ENCODE measurements at regions not wholly inside any gene's neighbourhood (a gene's known extent, or its start where the extent isn't known, plus 50 kb on each side); places are given as distances from the start of the nearest gene placed in this dataset.

DNA sequence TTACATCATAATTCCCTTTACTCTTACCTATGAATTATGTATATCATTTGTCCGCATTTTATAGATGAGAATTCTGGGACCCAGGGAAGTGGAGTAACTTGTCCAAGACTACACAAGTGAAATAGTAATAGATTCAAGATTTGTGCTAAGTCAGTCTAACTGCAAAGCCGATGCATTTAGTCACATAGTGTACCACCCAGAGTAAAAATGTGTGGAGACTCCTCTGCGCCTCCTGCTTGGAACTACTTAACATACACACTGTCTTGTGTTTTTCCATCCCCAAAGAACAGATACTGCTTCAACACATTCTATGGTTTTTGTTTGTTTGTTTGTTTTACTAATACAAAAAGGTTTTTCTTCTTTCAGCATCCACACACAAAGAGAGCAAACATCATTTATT, 729.8 kb downstream of the PRELID2 start:
- DNase-seq (ENCODE audit: low read depth): no peak
- no peak for TF ChIP-seq CTCF (IDR thresholded peaks at IDR 0.05; ENCODE audit: control insufficient read depth, insufficient read depth, low read depth, low read length, missing control alignments)

GRCh38 chr5:145104106-145104505, 731.0 kb downstream of the PRELID2 start:
- H3K4me3 ChIP-seq (ENCODE audit: control insufficient read depth, low read depth, low read length): no peak overlapping the region
- no peak for DNase-seq (ENCODE audit: low read depth)
- TF ChIP-seq CTCF (IDR thresholded peaks at IDR 0.05; ENCODE audit: control insufficient read depth, insufficient read depth, low read depth, low read length, missing control alignments): no peak

More for the DNA sequence above, 729.8 kb downstream of the PRELID2 start:
- no peak overlapping the region for H3K4me3 ChIP-seq (ENCODE audit: control insufficient read depth, low read depth, low read length)

DNA sequence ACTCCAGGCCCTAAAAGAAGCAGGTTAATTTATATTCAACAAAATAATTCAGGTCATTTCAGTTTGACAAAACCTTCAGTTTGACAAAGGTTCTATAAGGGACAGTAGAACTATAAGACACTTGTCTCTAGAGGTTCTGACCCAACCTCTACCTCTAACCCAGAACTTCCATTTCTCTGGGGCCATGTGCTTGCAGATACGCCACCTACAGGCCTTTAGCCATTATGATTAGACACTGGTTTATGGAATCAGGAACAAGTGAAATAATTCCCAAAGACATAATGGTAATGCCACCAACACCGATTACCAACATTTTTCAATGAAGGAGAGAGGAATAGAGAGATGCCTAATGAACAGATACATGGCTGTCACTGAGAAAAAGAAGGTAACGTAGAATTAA, 733.9 kb downstream of the PRELID2 start:
- no peak for DNase-seq (ENCODE audit: low read depth)
- TF ChIP-seq CTCF (IDR thresholded peaks at IDR 0.05; ENCODE audit: control insufficient read depth, insufficient read depth, low read depth, low read length, missing control alignments): peak; percentile 21
- H3K4me3 ChIP-seq (ENCODE audit: control insufficient read depth, low read depth, low read length): no peak overlapping the region

DNA sequence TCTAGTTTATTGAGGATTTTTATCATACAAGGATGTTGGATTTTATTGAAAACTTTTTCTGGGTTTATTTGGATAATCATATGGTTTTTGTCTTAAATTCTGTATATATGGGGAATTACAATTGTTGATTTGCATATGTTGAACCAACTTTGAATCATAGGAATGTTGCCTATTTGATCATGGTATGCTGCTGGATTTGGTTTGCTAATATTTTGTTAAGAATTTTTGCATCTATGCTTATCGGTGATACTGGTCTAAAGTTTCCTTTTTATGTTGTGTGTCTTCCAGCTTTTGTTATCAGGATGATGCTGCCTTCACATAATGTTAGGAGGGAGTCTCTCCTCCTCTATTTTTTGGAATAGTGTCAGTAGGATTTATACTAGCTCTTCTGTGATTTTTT, 745.0 kb downstream of the PRELID2 start:
- no peak for TF ChIP-seq CTCF (IDR thresholded peaks at IDR 0.05; ENCODE audit: control insufficient read depth, insufficient read depth, low read depth, low read length, missing control alignments)
- no peak for DNase-seq (ENCODE audit: low read depth)

GRCh38 chr5:145084834-145085233, 750.3 kb downstream of the PRELID2 start:
- DNase-seq (ENCODE audit: low read depth): no peak
- no peak overlapping the region for H3K4me3 ChIP-seq (ENCODE audit: control insufficient read depth, low read depth, low read length)
- TF ChIP-seq CTCF (IDR thresholded peaks at IDR 0.05; ENCODE audit: control insufficient read depth, insufficient read depth, low read depth, low read length, missing control alignments): no peak

More for the DNA sequence above, 745.0 kb downstream of the PRELID2 start:
- H3K4me3 ChIP-seq (ENCODE audit: control insufficient read depth, low read depth, low read length): no peak overlapping the region

DNA sequence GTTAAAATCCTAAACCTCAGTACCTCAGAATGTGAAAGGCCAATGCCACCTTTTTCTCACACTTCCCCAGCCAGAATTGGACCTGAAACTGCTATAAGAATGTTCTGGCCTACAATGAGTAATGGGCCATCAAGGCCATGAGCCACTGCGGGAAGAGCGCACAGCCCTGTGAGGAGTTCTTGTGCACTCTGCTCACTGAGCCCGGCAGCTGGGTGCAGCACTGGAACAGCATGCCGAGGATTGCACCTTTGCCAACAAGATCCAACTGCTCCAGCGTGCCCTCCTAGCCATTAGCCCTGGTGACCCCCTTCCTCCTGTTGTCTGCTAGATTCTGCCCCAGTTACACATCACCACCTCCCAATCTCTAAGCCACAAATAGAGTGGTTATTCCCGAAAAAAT, 758.1 kb downstream of the PRELID2 start:
- no peak for DNase-seq (ENCODE audit: low read depth)
- no peak for TF ChIP-seq CTCF (IDR thresholded peaks at IDR 0.05; ENCODE audit: control insufficient read depth, insufficient read depth, low read depth, low read length, missing control alignments)
- no peak overlapping the region for H3K4me3 ChIP-seq (ENCODE audit: control insufficient read depth, low read depth, low read length)

DNA sequence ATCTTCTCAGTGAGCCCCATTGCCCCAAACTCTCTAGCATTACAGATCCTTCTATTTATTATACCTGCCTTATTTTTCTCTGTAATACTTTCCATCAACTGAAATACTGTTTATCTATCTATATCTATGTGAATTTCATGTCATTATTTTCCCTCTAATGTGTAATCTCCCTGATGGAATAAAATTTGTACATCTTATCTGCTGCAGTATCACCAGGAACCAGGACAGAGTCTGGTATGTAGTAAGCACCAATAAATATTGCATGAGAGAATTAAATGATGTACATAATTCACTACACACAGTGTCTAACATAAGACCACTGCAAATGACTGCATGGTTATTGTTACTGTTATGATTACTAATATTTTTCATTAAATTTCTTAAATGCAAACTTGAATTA, 759.1 kb downstream of the PRELID2 start:
- no peak for TF ChIP-seq CTCF (IDR thresholded peaks at IDR 0.05; ENCODE audit: control insufficient read depth, insufficient read depth, low read depth, low read length, missing control alignments)
- no peak overlapping the region for H3K4me3 ChIP-seq (ENCODE audit: control insufficient read depth, low read depth, low read length)
- no peak for DNase-seq (ENCODE audit: low read depth)

Data from AG09309 (cell line).